Vagina (tissue), 2 donors: ENCODE measurements at regions not wholly inside any gene's neighbourhood (a gene's known extent, or its start where the extent isn't known, plus 50 kb on each side); places are given as distances from the start of the nearest gene placed in this dataset.

Experiments
- DNase-seq, 2 donors: peaks; one replicate each; pipeline ENCODE4 v3.0.0-alpha.2; 2017; ENCODE audit errors: extremely low spot score in 2 of 2
- H3K27ac ChIP-seq: fragments of 200-600 bp; sonication (generic); one replicate; pipeline ENCODE4 v1.5.1; 2019
- H3K27me3 ChIP-seq: fragments of 200-600 bp; sonication (generic); one replicate; pipeline ENCODE4 v1.5.1; 2019
- H3K36me3 ChIP-seq, 2 donors: fragments of 200-600 bp; sonication (generic); one replicate each; pipeline ENCODE4 v1.5.1; 2017 to 2019
- H3K4me1 ChIP-seq: fragments of 200-600 bp; sonication (generic); one replicate; pipeline ENCODE4 v1.5.1; 2019
- H3K4me3 ChIP-seq, 2 donors: fragments of 200-600 bp; sonication (generic); 1 replicate in 1 of 2; 2 replicates in 1 of 2; pipeline ENCODE4 v1.5.1; 2016 to 2019
- H3K9me3 ChIP-seq: fragments of 200-600 bp; sonication (generic); one replicate; pipeline ENCODE4 v1.5.1; 2019
- POLR2A ChIP-seq, 2 donors: fragments of 450-650 bp; IDR thresholded peaks; one replicate each; pipeline ENCODE4 v1.6.1; 2017; ENCODE audit warnings: antibody characterized with exemption in 2 of 2, mild to moderate bottlenecking in 2 of 2, moderate library complexity in 2 of 2
- POLR2AphosphoS5 ChIP-seq, 2 donors: sonication (generic); formaldehyde crosslinking; IDR thresholded peaks; one replicate each; pipeline ENCODE4 v1.9.0; 2017; ENCODE audit warnings: antibody characterized with exemption in 2 of 2, mild to moderate bottlenecking in 2 of 2, low read depth in 1 of 2; ENCODE audit not compliant: insufficient read depth in 1 of 2
- intact Hi-C: fragments of 100-400 bp; cut with DNase I; formaldehyde crosslinking; loops from one replicate; pipeline ENCODE4 v1.15.1; 2023
- TF ChIP-seq, protein P1 (sequence below), 3 experiments: fragments of 450-650 bp in 2 of 3; fragments of 200-600 bp in 1 of 3; sonication (generic) in 1 of 3; IDR thresholded peaks; one replicate each; pipeline ENCODE4 v1.5.1; 2017 to 2019; ENCODE audit warnings: antibody characterized with exemption in 3 of 3, mild to moderate bottlenecking in 2 of 3, moderate library complexity in 2 of 3

DNA sequence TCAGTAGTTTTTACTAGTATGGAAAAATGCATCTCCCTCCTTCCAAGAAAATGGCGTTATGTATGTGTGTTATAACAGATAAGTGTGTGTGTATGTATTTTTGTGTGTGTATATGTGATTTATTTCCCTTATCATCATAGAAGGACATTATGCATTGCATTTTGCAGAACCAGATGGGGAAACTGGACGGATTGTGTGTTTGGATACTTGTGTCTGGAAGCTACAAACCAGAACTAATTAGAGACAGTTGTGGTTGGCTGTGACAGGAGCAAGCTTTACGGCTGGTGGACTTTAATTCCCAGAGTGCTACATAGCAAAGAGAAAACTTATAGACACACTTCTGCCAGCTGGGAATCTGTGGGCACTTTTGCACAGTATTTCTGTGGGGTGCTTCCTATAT lies 162.5 kb downstream of the RWDD3 start:
- no peak overlapping the region for H3K4me3 ChIP-seq
- no peaks in the 10 kb centered on the region for H3K9me3 ChIP-seq
- H3K36me3 ChIP-seq, result no peaks in the 10 kb centered on the region
- intact Hi-C loops, result no loop called here
- H3K4me1 ChIP-seq, result no peaks in the 10 kb centered on the region
- no peak for DNase-seq
- TF ChIP-seq POLR2AphosphoS5 (IDR thresholded peaks at IDR 0.05; ENCODE audit: insufficient read depth in 1 of 2, low read depth in 1 of 2), result no peak
- TF ChIP-seq, protein P1, sequence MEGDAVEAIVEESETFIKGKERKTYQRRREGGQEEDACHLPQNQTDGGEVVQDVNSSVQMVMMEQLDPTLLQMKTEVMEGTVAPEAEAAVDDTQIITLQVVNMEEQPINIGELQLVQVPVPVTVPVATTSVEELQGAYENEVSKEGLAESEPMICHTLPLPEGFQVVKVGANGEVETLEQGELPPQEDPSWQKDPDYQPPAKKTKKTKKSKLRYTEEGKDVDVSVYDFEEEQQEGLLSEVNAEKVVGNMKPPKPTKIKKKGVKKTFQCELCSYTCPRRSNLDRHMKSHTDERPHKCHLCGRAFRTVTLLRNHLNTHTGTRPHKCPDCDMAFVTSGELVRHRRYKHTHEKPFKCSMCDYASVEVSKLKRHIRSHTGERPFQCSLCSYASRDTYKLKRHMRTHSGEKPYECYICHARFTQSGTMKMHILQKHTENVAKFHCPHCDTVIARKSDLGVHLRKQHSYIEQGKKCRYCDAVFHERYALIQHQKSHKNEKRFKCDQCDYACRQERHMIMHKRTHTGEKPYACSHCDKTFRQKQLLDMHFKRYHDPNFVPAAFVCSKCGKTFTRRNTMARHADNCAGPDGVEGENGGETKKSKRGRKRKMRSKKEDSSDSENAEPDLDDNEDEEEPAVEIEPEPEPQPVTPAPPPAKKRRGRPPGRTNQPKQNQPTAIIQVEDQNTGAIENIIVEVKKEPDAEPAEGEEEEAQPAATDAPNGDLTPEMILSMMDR (IDR thresholded peaks at IDR 0.05), result no peak
- no peak for TF ChIP-seq POLR2A (IDR thresholded peaks at IDR 0.05)
- H3K27ac ChIP-seq, result no peak overlapping the region
- H3K27me3 ChIP-seq, result no peaks in the 10 kb centered on the region

GRCh38 chr1:95402780-95403179 lies 168.8 kb downstream of the RWDD3 start:
- intact Hi-C loops, result no loop called here
- TF ChIP-seq, protein P1 (IDR thresholded peaks at IDR 0.05), result no peak
- TF ChIP-seq POLR2AphosphoS5 (IDR thresholded peaks at IDR 0.05; ENCODE audit: insufficient read depth in 1 of 2, low read depth in 1 of 2), result no peak
- no peak for TF ChIP-seq POLR2A (IDR thresholded peaks at IDR 0.05)
- no peak overlapping the region for H3K27ac ChIP-seq
- H3K4me3 ChIP-seq, result no peak overlapping the region
- H3K9me3 ChIP-seq, result no peaks in the 10 kb centered on the region
- H3K4me1 ChIP-seq, result no peaks in the 10 kb centered on the region
- H3K27me3 ChIP-seq, result no peaks in the 10 kb centered on the region
- H3K36me3 ChIP-seq, result no peaks in the 10 kb centered on the region
- DNase-seq, result no peak

GRCh38 chr1:95406279-95406678 lies 172.3 kb downstream of the RWDD3 start:
- Histone ChIP-seq H3K27me3 (no peaks in the 10 kb centered on the region), H3K27ac (no peak overlapping the region), H3K36me3 (no peaks in the 10 kb centered on the region), H3K4me3 (no peak overlapping the region), H3K4me1 (no peaks in the 10 kb centered on the region), H3K9me3 (no peaks in the 10 kb centered on the region)
- DNase-seq, result no peak
- TF ChIP-seq POLR2A (IDR thresholded peaks at IDR 0.05), result no peak
- TF ChIP-seq POLR2AphosphoS5 (IDR thresholded peaks at IDR 0.05; ENCODE audit: insufficient read depth in 1 of 2, low read depth in 1 of 2), result no peak
- TF ChIP-seq, protein P1 (IDR thresholded peaks at IDR 0.05), result no peak
- intact Hi-C loops, result no loop called here

DNA sequence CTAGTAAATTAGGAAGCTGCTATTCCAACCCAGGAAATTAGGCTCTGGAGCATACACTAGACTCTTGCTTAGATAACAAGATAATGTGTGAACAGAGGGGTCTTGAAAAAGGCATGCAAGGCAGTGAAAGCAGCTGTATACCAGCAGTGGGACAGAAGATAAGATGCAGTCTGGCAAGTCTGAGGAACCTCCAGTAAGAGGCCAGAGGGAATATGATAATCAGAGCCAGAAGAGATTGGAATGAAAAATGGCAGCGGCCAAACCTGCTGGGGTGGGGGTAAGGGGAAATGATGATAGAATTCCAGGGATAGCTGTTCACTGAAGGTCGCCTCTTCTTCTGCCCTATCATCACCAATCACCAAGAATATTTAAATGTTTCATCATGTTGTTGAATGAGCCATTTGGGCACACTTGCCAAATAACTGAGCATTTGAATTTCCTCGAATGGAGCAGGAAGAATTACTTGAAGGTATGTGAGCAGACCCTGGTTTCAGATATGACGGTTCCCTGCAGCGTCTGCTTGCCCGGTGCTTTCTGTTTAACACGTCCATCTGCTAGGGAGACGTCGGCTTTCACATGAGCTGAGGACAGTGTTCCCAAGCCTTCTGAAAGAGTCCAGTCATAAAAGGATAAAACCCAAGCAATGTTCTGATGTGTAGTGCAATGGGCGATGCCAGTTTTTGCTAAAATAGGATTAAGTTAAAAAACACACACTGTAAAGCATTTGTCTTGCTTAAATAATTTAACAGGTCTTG lies 173.3 kb downstream of the RWDD3 start:
- Histone ChIP-seq H3K9me3 (no peaks in the 10 kb centered on the region), H3K27me3 (no peaks in the 10 kb centered on the region), H3K4me3 (no peak overlapping the region), H3K36me3 (no peaks in the 10 kb centered on the region), H3K27ac (no peak overlapping the region), H3K4me1 (no peaks in the 10 kb centered on the region)
- no peak for DNase-seq
- intact Hi-C loops, result no loop called here
- TF ChIP-seq POLR2A (IDR thresholded peaks at IDR 0.05) (no peak), POLR2AphosphoS5 (IDR thresholded peaks at IDR 0.05; ENCODE audit: insufficient read depth in 1 of 2, low read depth in 1 of 2) (no peak)
- TF ChIP-seq, protein P1 (IDR thresholded peaks at IDR 0.05), result no peak

DNA sequence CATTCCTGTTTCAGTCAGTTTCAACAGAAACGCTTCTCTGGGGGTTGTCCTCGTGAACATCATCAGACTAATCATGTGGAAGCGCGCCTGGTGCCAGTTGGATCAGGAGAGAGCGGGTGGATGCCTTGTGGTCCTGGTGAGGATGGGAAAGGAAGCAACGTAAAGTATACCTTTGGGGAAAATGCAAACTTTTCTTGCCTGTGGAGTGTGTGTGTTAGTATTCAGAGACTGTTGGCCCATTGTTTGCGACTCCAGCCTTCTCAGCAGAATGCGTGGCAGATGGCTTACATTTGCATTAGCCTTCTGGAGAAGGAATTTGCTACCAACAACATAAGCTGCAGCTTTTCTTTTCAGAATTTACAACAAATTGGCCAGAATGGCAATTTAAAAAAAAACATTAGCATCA lies 173.9 kb downstream of the RWDD3 start:
- Histone ChIP-seq H3K27me3 (no peaks in the 10 kb centered on the region), H3K4me1 (no peaks in the 10 kb centered on the region), H3K9me3 (no peaks in the 10 kb centered on the region), H3K27ac (no peak overlapping the region), H3K4me3 (no peak overlapping the region), H3K36me3 (no peaks in the 10 kb centered on the region)
- intact Hi-C loops, result no loop called here
- DNase-seq, result no peak
- TF ChIP-seq POLR2A (IDR thresholded peaks at IDR 0.05) (no peak), POLR2AphosphoS5 (IDR thresholded peaks at IDR 0.05; ENCODE audit: insufficient read depth in 1 of 2, low read depth in 1 of 2) (no peak)
- TF ChIP-seq, protein P1 (IDR thresholded peaks at IDR 0.05), result no peak
